ENCODE measurements at regions not wholly inside any gene's neighbourhood (a gene's known extent, or its start where the extent isn't known, plus 50 kb on each side); places are given as distances from the start of the nearest gene placed in this dataset.
"Not testable (repeated sequence)": the region's sequence is repeated elsewhere in the genome, so short reads cannot be mapped to it uniquely, and the experiment has no call there.

DNA sequence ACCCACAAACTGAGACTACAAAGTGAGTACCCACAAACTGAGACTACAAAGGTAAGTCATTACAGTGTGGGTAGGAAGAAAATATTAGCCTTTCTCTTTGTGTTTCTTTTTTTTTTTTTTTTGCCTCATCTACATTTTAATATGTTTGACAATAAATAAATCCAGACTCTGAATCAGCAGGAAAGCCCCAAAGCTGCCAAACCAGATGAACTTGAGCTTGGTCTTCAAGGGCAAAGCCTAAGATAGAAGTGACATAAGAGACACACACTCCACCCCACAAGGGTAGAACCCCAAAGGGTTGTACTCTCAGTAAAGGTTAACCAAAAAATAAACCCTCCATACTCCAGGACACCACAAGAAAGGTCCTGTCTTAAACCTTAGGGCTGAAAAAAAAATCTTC lies 326.8 kb upstream of the ARID1B start:
- DNase-seq (ENCODE audit: low read depth) = no peak

DNA sequence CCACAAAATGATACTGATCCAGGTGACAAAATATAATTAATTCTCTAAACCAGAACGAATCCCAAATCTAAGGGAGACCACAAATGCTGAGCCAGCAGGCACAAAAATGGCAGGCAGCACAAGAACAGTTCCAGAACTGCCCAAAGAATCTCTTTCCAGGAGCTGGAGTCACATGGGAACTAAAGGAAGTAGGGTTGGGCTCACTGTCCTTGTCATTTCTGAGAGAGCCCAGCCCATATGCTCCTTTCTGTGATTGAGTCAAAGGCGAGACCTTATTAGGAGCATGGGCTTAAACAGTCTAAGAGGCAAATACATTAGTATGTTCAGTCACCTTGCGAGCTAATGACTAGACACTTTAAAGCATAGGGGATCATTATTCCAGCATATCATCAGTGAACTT lies 327.6 kb upstream of the ARID1B start:
- DNase-seq (ENCODE audit: low read depth) = no peak

DNA sequence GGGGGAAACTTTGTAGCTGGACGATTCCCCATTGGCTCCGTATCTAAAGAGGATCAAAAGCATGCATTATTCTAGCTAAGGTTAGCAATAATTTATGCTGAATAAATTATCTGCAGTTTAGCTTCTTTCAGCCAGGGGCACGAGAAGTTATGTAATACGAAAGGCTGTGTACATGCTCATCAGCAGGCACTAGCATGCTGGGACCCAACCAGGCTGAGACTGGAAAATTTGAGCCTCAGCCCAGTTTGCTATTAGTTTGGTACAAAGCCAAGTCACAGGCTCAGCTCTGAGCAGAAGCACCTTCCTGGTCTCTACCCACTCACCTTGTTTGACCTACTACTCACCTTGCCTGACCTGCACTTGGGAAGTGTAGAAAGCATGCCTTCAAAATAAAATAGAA lies 328.1 kb upstream of the ARID1B start:
- no peak for DNase-seq (ENCODE audit: low read depth)

DNA sequence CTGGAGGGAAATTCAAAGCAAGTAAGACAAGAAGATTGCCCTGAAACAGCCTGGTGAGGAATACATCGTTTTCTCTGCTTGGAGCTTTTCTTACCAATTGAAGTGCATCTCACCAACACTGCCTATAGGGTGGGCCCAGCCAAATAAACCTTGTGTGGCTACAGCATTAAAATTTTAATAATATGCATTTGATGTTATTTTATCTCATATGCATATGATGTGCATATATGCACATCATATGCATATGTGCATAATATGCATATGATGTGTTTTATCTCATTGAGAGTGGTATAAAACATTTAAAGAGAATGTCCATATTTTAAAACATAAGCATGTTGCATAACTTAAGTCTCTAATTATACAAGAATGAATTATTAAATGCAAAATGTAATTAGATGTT lies 328.6 kb upstream of the ARID1B start:
- no peak for DNase-seq (ENCODE audit: low read depth)

DNA sequence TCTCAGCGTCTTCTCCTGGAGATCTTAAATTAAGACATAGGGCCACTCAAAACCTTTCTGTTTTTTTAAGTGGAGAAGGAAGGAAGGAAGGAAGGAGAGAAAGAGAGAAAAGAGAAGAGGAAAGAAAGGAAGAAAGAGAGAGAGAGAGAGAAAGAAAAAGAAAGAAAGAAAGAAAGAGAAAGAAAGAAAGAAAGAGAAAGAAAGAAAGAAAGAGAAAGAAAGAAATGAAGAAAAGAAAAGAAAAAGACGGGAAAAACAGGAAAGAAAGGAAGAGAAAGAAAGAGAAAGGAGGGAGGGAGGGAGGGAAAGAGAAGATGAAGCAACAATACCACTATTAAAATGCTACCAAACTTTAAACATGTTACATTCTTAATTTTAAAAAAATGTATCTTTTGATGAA lies 336.5 kb upstream of the ARID1B start:
- no peak for DNase-seq (ENCODE audit: low read depth)

DNA sequence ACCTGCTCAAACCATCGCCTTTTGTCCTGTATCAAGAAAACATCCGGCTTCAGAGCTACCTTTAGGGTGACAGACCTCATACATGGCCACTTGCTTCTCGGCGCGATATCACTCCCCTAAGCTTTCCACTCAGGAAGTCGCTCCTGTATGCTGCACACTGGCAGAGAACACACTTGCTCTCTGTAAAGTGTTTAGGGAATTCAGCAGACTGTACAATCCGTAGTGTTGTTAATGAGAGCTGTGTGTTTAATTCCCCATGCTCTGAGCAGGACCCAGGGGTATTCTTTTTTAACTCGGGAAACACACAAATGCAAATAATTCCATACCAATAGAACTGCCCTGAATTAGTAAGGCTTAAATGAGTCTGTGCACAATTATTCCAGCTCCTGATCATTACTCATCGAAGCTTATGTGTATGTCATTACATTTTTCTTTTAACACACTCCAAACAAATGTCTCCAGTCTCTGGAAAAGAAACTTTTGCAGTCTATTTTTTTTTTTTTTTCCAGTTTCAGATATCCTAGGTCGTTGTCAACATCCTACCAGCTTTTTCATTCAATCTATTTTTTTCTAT lies 338.7 kb upstream of the ARID1B start:
- no peak for DNase-seq (ENCODE audit: low read depth)

DNA sequence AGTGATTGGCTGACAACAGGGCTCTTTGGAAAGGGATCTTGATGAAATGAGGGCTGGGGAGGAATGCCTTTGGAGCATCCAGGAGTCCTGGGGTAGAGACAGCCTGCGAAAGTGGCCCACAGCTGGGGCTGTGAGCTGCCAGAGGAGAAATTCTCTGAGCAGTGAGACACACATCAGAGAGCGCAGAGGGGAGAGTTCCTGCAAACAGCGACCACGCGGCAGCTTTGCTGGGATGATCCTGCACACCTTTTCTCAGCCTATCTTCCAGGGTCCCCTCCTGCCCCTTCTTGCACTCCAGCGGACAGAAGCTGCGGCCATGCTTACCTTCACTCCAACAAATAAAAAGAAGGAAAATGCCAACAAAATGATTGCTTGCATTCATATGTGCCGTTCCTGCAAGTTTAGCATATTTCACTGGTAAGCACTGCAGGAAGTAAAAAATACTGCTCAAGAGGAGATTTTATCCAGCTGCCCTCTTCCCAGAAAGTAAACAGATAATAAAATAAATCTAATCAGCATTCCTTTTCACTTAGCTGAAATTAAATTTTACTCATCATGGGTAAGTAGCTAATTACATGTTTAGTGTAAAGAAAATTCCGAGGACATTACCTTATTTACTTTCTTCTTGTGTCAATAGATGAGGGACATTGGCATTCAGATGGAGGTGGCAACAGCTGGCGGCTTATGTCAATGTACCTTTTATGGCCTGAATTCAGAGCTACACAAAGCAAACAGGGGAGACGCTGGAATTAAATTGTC lies 339.9 kb upstream of the ARID1B start:
- DNase-seq (ENCODE audit: low read depth) = no peak

DNA sequence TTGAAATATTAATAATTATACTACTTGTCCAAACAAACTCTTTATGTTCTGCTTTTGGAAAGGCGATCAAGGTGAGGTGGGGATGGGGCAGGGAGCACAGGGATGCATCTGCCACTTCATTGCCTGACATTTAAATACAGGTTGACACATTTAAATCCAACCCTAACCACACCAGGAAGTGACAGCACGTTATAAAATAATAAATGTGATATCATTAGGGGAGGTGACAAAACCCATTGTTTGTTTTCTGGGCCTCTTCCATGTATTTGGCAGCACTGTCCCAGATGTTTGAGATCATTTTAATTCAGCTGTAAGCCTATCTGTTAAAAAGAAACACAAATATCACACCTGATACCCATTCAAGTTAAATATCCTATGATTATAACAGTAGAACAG lies 342.4 kb upstream of the ARID1B start:
- no peak for DNase-seq (ENCODE audit: low read depth)

DNA sequence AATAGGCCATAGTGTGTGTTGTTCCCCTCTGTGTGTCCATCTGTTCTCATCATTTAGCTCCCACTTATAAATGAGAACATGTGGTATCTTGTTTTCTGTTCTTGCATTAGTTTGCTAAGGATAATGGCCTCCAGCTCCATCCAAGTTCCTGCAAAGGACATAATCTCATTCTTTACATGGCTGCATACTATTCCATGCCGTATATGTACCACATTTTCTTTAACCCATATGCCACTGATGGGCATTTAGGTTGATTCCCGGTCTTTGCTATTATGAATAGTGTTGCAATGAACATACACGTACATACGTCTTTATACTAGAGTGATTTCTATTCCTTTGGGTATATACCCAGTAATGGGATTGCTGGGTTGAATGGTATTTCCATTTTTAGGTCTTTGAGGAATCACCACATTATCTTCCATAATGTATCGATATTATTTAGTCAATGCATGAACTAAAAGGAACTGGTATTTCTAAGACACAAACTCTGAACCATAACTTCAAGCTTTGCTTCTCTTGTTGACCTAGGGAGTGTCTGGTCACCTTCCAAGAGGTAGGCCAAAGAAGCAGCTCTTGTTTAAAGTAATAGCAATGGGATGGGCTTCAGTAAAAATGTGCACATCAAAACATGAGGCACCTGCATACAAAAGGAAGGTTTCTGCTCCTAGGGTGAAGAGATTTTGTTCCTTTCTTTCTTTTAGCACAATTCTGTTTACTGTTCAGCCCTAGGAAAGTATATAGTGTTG lies 343.0 kb upstream of the ARID1B start:
- no peak for DNase-seq (ENCODE audit: low read depth)

DNA sequence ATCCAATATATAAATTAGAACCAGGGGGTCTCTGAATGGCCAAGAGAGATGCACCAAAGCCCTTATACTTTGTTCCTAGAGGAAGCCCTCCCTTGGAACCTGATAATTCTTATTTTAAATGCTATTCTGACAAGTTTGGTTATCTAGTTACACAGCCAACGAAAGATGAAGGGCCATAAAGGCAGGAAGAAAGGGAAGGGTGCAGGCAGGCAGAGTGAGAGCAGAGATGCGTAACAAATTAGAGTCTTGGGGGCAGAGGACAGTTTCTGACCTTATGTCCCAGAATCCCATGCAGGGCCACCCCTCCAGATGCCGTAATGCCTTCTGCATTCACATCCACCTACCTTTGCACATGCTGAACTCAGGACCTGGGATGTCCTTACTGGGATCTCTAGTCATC lies 344.6 kb upstream of the ARID1B start:
- DNase-seq (ENCODE audit: low read depth) = no peak

DNA sequence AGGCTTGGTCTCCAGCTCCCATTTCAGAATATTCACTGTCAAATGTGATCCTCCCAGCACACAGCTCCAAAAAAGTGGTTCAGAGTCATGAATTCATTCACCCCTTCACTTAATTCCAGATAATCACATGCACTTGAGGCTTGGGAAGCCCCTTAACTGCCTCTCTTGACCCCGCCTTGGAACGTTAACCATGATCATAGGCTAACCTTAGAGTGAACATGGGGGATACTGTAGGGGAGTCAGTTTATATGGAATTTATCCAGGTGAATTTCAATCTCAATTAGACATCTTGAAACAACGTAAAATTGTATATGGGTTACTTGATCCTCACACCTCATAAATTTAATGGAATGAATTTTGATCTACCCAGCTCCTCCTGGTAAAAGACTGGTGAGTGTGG lies 346.8 kb upstream of the ARID1B start:
- no peak for DNase-seq (ENCODE audit: low read depth)

DNA sequence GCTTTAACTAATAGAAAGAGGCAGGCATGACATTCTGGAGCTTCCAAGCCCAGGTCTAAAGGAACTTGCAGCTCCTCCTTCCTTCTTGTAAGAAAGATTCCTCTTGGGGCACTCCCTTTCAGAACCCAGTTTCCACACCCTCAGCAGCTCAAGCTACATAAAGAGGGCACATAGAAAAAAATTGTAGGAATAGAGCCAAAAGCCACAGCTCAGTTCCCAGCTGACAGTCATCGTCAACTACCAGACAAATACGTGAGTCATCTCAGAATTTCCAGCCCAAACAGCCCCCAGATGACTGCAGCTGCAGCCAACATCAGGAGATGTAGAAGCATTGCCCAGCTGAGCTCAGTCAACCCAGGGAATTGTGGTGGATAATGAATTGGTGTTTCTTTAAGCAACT lies 349.8 kb upstream of the ARID1B start:
- DNase-seq (ENCODE audit: low read depth) = no peak

DNA sequence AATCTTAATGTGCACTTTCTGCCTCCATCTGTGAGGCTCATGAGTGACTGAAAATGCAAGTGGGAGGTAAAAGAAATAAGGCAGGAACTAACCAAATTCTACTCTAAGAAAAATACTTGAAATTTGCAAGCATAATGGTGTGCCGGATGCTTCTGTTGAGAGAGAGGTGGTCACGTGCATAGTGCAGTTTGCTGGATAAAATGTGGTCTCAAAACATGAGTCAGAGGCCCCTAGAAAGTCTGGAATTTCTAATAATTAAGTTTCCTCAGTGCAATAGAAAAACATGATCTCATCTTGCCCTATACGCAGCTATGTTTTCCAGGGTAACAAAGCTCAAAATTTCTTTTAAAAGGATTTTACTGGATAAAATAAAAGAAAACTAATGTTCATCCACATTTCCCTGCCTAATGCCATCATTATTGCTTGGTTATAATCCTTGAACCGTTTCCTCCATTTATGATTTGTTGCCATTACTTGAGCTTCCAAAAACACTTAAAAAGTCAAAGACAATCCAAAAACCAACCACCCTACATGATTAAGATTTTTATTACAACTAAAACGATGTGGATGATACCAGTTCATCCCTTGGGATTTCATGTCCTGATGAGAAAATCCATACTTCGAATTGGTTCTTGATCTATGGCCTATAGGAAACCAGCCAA lies 351.7 kb upstream of the ARID1B start:
- no peak for DNase-seq (ENCODE audit: low read depth)

DNA sequence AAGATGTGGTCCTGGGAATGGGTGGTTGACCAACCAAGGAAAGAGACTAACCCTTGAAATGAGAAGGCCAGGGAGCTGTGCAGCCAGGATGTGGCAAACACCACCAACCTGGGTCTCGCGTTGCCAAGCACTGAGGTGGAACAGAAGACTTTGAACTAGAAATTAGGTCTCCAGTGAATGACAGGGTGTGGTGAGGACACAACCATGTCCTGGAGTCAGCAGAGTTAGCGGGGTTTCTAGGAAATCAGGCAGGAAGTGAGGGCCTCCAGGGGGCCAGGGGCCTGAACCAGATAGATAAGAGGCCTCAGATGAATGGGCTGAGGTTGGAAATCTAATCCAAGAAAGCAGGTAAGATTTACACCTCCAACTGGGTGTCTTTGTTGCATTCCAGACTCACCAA lies 353.3 kb upstream of the ARID1B start:
- DNase-seq (ENCODE audit: low read depth) = no peak

DNA sequence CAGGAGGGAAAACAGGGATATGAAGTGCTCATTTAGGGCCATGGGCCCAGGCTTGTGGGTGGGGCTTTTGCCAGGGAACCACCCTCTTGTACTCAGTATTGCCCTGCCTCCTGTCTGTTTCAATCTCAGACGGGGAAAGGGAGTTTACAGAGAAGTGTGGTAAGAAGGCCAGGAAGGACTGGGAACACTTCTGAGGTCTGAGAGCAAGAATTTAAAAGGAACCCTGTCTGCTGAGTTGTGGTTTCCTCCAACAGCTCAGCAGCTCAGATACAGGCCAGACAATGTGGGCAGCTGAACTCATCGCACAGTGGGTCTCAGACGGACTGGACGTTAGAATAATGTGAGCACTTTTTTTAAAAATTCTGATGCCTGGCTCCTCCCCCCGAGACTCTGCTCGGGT lies 354.1 kb upstream of the ARID1B start:
- DNase-seq (ENCODE audit: low read depth) = no peak

DNA sequence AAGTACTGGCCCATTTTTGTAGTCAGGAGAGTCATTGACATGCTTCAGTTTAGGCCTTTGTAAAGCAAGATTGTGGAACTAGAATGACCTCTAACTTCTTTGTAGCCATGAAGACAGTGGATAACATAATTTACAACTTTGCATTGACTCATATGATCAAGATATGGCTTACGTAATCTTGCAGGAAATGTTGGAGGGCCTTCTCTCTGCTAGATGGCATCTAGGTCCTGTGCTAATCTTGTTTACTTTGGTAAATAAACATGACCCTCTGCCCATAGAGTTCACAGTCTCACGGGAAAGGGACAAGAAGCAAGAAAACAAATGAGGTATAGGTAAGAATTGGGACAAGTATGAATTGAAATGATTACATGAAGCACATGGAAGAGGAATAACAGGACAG lies 355.2 kb upstream of the ARID1B start:
- no peak for DNase-seq (ENCODE audit: low read depth)

DNA sequence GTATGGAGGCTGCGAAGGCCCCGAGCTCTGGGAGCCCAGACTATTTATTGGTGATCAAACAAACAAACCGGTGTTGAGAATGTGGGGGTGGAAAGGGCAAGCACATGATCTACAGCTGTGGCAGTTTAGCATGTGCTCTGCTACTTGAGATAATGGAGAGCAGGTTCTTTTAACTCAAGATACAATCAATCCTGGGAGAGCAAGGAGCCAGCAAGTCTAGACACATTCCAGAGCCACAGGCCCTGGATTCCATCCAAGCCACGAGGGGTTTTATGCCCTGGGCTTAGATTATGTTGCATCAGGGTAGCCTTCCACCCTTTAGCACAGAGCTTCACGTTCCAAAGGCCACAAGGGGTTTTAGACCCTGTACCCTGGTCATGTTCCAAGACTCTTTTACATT lies 355.9 kb upstream of the ARID1B start:
- not testable (repeated sequence) for DNase-seq (ENCODE audit: low read depth)

DNA sequence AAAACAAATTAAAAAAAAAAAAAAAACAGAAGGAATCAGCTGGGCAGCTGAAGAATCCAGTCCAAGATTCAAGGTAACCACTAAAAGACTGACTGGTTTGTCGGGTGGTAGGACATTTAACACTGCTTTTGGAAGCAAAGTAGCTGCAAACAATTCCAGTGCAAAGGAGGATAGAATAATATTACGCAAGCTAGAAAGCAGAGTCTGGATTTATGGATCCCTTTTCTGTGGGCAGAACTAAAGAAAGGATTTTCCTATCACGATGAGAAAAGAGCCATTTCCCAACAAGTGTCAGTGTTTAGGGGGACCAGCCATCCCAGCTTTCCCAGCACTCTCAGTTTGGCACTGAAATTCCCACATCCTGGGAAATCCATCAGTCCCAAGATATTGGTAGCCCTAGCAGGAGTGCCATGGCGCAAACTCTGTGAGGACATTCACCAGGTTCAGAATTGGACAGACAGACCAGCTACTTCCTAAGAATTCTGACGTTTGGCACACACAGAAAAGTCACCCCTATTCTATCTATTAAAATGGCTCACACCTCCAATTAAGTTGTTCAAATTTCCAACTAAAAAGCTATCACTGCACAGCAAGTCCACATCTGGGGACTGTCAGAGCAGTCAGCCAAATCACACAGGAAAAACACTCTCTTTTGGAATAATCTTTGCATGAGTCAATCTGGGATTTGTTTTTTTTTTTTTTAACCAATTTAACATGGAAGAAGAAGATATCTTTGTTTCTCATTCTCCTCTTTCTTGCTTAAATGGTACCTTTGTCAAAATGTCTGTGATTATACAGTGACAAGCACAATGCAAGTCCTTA lies 356.8 kb upstream of the ARID1B start:
- DNase-seq (ENCODE audit: low read depth) = no peak

DNA sequence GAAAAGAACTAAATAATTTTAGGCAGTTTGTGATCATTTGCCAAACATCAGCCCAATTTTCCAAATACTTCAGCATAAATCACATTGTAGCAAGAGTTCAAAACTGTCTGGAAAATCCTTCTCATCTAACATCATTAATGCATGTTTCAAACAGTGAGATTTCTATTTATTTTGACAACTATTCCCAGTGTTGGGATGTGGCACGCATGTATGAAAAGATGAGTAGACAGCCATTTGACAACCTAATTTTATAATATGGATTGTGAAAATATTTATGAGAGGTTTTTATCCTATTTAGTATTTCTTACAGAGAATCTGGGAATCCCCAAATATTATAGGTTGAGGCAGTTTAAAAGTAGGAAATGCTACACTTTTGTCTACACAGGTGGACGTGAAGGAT lies 357.6 kb upstream of the ARID1B start:
- no peak for DNase-seq (ENCODE audit: low read depth)

DNA sequence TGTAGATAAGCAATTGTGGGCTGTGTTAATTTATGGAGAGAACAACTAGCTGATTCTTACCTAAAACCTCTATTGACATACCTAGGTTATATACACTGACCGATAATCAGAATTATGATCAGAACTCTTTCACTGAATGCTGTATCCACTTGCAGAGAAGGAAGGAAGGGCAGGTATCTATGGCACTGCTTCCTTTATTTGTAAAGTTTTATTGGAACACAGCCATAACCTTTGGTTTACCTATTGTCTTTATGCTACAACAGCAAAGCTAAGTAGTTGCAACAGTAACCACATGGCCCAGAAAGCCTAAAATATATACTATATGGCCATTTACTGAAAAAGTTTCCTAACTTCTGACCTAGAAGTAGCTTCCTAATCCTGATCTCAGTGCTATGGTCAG lies 358.9 kb upstream of the ARID1B start:
- no peak for DNase-seq (ENCODE audit: low read depth)

DNA sequence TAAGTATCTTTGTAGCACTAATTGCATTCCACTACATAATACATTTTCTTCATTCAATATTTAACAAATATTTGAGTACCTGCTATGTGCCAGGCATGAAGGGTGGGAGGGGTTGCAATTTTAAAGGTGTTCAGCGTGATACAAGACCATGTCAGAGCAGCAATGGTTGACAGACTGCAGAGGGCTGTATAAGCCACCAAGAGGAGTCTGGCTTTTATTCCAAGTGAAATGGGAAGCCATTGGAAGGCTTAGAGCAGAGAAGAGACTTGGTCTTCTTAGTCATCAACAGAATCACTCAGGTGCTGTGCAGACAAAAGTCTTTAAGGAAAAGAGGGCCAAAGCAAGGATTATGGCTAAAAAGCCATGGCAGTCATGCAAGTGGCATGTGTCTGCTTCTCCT lies 360.8 kb upstream of the ARID1B start:
- DNase-seq (ENCODE audit: low read depth) = no peak

DNA sequence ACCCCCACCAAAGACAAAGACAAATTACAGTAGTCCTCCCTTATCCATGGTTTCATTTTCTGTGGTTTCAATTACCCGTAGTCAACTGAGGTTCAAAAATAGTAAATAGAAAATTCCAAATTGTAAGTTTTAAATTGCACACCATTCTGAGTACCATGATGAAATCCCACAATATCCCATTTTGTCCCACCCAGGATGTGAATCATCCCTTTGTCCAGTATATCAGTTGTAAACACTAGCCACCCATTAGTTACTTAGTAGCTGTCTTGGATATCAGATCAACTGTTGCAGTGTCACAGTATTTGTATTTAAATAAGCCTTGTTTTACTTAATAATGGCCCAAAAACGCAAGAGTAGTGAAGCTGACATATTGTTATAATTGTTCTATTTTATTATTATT lies 364.0 kb upstream of the ARID1B start:
- DNase-seq (ENCODE audit: low read depth) = no peak

Data from stimulated activated CD8-positive, alpha-beta memory T cell treated with anti-CD3 and anti-CD28 coated beads, Interleukin-15, amount 100 ng/mL, for 24 hours (primary cell).